Fibroblast of skin of right quadriceps (primary cell): ENCODE measurements at regions not wholly inside any gene's neighbourhood (a gene's known extent, or its start where the extent isn't known, plus 50 kb on each side); places are given as distances from the start of the nearest gene placed in this dataset.
"Not testable (repeated sequence)": the region's sequence is repeated elsewhere in the genome, so short reads cannot be mapped to it uniquely, and the experiment has no call there.

Experiments
- DNase-seq: peaks from one replicate; pipeline ENCODE4 v3.0.0-alpha.2; 2013

DNA sequence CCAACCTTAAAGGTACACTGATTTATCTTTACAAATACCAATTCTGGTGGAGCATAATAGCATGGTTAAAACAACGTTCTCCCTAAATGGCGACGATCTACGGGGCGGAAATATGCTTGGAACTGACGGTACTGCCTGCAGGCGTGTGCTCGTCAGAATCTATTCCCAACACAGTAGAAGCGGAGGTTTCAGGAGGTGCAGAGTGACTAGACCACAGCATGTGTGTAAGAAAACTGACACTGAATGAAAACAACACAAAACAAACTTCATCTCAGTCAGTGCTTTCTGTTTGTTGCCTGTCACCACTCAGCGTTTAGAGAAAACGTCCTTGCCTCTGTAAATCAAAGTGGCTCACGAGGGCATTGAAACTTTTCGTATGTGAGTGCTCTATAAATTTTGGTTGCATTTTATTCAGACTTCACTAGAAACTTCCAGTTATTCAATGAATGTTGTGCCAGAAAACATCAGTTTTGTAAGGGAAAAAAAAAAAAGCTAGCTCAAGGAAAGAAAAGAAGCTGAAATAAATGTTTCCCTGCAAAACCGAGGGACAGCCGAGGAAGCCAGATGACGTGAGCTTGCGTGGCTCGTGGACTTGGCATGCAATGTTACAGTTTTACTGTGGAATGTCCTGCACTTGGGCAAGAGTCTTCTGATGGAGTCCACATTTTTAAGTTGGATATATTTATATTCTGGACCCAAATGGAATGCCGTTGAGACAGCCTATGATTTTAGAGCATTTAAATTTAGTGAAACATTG is 210.4 kb downstream of the LAT start:
- DNase-seq = peak; percentile 58

DNA sequence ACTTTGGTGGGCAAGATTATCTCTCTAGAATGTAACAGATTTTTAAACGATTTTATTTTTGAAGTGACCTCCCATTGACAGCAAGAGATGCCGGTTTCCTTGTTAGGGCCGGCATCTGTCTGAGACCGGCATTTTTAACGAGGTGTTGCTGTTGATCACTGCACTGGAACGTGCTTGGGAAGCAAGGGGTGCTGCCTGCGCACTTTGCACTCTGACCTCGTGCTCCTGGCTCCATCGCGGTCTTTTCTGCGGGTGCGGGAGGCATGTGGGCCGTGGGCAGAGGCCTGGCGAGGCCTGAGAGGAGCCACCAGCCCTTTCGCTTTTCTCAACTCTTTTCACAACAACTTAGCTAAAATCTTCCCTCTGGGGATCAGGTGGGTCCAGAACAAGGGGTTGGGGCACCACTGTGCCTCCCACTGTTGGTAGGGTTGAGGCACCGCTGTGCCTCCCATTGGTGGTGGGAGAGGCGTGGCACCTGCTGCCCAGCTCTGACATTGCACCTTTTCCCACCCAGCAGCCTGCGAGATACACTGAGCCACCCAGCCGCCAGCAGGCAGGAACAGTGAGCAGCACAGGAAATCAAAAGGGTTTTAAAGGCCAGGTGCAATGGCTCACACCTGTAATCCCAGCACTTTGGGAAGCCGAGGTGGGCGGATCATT is 209.5 kb downstream of the LAT start:
- not testable (repeated sequence) for DNase-seq

DNA sequence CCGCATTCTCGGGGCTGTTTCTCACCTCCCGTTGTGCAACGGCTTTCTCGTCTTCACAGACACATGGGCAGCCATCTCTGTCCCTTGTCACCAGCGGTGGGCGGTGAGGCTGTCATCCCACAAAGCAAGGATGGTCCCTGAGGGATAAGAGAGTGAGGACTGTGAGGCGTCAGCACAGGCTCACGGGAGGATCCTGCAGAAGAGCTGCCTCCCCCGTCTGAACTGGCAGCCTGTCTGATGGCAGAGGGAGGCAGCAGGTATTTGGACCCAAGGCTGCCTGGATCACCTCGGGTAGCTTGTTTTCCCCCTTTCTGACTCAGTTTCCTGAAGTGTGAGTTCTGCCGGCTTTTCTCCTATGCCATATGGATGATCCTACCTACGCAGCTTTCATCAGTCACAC is 208.8 kb downstream of the LAT start:
- DNase-seq = not testable (repeated sequence)

DNA sequence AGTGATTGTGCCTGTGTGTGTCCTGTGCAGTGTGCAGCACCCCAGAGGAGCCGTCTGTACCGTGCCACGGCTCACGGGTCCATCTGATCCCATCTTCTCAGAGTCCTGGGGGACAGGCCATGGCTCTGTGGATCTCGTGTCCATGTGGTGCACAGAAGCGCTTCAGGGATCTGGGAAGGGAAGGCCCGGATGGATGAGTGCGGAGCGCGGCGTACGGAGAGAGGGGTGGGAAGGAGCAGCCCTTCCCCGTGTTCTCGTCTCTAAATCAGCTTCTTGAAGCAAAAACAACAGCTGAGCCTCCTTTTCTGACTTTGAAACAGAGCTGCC is 208.4 kb downstream of the LAT start:
- DNase-seq = not testable (repeated sequence)

DNA sequence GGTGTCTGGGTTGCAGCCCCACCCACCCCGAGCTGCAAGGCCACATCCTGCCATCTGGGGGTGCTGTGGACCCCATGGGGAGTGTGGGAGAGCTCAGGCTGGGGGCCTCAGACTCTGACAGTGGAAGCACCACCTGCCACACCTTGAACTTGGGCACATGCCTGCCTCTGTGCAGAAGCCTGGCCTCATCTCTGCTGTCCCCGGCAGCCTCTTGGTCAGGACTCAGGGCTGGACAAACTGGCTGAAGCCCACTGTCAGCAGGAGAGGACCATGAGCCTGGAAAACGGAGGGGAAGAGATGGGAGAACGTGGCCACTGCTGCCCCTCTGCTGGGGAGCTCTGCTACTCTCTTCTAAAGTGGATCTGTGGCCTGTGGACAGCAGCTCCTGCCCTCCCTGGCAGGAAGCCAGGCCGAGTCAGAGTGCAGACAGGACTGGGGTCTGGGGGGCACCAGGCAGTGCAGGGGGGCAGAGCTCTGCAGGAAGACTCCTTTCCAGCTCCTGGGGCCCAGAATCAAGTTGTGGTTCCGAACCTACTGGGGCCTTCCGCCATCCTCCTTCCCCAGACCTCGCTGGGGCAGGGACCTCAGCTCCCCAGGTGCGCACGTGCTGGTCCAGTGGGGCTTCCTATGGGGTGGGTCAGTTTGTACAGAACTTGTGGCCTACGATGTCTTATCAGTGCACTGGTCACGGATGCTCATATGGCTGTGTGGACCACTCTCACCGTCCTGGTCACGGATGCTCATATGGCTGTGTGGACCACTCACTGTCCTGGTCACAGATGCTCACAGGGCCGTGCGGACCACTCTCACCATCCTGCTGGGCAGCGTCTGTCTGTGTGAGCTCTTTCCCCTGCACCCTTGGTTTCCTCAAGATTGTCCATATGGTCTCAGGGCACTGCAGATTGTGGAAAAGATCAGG is 207.7 kb downstream of the LAT start:
- no peak for DNase-seq

DNA sequence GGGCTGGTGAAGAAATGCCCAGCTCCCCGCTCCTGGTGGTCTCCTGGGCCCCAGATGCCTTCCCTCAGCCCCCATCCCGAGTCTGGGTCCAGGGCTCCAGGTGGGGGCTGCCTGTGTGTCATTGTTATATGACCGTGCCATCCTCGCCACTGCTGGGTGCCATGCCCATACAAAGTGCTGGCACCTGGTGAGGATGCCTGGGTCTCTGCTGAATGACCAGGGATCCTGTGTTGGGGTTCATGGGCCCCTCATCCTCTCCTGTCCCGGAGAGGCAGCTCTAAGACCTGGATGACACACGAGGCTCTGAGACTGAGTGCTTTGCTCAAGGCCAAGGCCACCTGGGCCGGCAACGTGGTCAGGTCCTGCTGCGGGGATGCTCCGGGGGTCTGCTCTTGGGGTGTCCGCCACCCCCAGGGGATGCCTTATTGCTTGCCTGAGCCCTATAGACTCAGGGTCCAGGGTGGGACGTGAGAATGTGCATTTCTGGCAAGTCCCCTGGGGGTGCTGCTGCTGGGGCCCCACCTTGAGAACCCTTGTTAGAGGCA is 206.9 kb downstream of the LAT start:
- DNase-seq = not testable (repeated sequence)

DNA sequence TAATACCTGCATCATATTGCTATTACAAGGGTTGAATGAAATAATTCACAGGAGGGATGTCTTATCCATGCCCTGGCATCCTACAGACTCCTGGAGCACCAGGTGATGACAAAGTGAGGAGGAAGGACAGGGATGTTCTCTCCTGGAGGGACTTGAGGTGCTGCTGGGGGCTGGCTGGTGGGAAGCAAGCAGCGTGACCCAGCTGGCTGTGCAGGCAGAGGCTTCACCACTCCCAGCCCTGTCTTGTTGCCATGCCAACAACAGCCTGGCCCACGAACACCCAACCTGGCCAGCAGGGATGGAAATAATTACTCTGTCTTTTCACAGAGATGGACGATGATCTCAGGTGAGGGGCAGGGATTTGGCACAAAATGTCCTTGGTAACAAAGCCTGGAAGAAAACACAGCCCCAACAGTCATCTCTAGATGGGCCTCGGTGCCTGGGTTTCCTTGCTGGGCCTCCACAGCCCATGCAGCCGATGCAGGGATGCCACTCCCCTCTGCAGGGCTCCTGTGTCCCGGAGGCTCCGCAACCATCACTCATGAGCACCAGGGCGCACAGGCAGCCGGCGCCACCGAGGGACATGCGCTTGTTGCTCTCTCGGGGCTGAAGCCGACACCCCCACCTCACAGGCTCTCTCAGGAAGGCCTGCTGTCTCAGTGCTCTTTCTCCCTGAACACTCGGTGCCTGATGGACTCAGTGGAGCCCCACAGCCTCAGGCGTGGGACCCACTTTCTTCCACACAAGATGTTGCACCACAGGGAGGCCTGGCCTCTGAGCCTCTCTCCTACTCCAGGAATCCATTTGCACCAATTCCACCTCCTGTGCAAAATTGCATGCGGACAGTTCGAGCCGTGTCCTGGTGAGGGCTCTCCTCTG is 205.9 kb downstream of the LAT start:
- not testable (repeated sequence) for DNase-seq

DNA sequence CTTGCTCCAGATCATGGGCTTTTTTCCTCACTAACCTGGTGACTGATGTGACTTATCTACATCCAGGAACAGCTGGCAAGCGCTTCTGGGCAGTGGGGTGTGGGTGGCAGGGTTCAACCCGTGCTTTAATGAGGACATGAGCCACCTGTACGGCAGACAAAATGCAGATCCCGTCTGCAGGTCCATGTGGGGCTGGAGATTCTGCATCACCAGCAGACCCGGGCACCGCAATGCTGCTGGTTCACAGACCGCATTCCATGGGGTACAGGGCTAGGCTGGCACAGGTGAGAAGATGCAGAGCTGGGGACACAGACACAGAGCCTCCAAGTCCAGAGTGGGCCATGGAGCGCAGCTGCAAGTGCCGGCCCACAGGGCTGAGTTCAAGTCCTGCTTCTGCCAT is 204.0 kb downstream of the LAT start:
- DNase-seq = not testable (repeated sequence)

DNA sequence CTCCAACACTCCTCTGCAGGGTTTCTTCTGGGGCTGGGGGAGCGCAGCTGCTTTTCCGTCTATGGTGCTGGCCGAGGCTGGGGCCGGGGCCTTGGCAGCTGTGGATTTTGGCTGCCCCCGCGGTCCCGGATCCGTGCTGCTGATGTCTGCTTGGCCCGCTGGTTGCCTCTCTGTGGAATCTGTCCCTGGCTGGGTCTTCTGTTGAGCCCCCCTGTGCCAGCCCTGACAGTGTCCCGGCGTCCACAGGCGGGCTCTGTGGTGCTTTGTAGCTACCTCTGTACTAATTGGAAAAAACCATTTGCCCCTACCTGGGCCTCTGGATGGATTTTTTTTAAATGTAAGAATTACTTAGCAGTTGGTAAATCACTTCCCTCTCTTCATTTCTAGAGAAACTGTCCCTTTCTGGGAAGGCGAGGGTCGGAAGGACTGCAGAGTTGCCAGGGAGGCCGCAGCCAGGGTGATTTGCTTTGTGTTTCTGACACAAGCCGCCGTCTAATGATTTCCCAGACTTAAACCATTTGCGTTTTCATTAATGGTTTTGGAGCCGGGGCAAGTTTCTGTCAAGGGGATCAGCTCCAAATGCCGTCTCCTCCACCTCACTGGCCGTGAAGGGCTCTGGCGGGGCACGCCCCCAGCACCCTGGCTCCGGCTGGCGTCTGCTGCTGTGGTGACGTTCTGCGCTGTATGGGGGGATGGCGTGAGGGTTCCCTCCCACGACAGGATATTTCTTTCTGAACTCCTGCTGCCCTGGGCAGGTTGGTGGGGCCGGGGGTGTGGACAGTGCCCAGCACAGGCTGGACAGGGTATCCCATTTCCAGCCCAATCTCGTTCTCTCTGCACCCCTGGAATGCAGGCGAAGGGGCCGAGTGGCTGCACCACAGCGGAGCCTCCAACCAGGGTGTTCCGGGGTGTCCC is 201.7 kb downstream of the LAT start:
- DNase-seq = not testable (repeated sequence)

DNA sequence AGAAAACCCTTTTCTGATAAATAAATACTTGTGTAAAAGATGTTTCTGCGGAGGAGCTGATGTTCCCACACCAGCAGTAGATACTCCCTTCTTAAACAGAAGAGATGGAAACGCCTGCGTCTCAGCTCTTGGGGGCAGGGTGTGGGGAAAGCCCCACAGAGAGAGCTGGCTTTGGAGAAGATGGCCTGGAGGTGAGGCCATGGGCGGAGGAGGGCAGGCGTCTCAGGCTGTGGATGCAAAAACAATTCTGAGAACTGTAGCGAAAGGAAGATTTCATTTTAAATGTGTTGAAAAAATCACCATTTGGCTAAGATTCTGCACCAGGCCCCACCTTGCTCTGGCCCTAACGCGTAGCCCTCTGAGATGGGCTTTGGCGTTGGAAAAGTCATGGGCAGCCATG is 201.0 kb downstream of the LAT start:
- DNase-seq = not testable (repeated sequence)

DNA sequence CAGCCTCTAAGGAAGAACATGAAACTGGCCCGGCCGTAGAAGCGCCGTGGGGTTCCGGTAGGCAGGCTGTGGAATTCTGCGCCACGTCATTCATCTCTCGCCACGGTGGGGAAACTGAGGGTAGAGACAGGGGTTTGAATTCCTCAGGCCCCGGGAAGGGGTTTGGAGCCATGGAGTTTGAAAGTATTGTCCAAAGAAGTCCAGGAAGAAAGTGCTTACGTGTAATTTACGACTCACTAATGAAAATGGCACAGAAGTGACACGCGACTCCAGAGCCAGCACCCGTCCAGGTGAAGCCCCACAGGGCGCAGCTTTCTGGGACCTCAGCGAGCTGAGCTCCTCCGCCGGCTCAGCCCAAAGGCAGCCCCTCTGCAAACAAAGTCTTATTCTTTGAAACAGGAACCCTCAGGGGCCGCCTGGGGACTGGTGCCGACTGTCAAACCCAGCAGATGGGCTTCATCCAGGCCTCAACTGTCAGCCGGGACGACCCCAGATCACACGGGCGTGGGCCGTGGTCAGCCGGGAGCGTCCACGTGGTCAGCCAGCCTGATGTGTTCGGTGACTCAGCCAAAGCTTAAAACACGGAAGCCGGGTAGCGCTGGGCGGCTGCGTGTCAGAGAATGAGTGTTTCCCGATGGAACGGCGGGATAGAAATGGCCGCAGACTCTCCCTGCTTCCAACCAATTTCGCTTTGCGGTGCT is 200.0 kb downstream of the LAT start:
- DNase-seq = not testable (repeated sequence)

DNA sequence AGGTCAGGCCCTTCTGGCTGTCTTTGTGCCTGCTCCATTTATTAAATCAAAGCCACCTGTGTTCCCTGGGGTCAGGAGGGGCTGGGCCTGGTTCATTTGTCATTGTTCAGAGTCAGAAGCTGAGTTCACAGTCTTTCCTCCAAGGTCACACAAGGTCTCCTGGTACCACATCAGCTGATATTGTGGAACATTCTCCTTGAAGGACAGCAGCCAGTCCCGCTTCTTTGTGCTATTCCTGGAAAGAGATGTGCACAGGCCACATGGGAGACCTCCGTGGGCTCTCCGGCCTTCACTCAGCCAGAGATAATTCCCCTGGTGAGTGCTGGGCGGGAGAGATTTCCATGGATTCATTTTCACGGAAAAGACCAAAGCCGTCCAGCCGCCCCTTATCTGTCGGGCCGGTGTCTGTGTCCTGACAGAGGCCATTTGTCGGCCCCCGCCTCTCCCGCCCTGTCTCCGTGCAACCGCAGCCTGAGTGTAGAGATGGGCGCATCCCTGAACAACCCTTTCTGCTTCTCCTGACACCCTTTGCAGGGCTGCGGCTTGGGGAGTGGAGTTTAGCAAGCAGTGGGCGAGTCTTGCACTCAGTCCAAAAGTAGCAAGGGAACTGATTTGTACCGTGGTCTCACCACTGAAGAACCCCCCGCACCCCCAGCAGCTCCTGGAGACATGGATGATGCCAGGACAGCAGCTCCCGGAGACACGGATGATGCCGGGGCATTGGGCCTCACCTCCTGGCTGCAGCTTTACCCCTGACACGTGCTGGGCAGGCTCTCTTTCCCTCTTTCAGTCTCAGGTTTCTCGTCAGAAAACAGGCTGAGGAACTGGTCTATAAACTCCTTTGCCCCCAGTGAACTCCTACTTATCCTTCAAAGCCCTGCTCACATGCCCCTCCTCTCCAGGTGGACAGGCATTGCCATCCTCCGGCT is 198.4 kb downstream of the LAT start:
- DNase-seq = not testable (repeated sequence)

DNA sequence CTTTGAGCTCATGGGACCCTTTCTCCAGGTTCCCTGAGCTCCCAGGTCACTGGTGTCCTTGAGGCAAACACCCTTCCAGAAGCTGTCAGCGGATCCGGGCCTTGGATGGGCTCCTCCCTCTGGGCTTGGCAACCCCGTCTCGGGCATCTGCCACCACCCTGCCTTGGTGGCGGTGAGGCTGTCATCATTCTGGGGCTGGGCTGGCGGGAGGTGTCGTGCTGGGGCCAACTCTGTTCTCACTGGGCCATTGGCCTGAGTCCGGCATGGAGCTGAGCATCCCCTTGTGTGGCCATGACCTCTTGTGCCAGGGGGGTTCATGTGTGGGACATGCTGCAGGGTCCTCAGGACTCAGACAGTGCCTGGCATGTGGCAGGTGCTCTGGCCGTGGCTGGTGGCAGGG is 197.6 kb downstream of the LAT start:
- no peak for DNase-seq

DNA sequence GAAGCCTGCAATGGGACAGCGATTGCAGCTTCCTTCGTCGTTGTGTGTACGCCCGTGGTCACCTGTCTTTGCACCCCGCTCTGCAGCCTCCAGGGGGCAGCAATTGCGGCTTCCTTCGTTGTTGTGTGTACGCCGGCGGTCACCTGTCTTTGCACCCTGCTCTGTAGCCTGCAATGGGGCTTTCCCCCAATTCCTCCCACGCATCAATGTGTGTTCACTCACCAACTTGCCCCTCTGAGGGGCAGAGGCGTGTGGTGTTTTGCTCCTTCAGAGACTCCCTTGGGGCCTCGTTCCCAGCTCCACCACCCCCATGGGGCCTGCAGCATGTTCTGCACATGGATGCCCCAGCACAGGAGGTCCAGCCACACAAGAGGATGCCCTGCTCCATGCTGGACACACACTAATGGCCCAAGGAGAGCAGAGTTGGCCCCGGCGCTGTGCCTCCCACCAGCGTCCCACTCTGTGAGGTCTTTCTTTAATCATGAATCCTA is 197.1 kb downstream of the LAT start:
- not testable (repeated sequence) for DNase-seq

DNA sequence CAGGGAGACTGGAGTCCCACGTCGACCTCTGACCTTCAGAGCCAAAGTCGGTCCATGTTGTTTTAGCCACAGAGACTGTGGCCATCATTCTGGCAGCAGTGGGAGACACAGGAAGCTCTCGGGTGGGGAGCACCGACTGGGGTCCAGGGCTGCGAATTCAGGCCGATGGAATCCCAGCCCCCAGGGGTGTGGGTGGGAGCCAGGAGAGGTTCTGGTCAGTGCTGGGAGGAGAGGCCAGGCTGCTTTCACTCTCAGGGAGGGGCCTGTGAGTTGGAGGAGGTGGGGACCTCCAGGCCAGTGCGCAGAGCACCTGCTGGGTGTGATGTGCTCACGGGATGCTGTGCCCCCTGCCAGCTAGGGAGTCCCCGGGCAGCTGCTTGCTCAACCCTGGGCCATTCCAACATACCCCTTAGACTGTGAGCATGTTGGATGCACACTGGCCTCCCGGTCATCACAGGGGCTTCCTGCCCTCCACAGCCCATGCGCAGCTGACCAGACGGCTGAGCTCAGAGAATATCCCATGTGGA is 196.5 kb downstream of the LAT start:
- not testable (repeated sequence) for DNase-seq

DNA sequence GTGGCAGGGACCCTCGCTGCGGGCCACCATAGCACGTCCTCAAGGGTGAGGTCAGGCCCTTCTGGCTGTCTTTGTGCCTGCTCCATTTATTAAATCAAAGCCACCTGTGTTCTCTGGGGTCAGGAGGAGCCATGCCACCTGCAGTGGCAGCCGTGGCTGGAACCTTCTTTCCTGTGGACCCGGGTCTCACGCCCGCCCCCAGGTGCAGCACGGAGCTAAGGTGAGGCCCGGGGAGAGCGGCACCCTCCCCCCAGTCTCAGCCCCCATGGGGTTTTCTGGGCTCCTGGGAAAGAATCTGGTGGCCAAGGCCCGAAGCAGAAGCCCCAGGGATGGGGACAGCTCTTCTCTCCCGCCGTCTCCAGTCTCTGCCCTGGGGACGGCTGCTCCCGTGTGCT is 195.4 kb downstream of the LAT start:
- DNase-seq = not testable (repeated sequence)

DNA sequence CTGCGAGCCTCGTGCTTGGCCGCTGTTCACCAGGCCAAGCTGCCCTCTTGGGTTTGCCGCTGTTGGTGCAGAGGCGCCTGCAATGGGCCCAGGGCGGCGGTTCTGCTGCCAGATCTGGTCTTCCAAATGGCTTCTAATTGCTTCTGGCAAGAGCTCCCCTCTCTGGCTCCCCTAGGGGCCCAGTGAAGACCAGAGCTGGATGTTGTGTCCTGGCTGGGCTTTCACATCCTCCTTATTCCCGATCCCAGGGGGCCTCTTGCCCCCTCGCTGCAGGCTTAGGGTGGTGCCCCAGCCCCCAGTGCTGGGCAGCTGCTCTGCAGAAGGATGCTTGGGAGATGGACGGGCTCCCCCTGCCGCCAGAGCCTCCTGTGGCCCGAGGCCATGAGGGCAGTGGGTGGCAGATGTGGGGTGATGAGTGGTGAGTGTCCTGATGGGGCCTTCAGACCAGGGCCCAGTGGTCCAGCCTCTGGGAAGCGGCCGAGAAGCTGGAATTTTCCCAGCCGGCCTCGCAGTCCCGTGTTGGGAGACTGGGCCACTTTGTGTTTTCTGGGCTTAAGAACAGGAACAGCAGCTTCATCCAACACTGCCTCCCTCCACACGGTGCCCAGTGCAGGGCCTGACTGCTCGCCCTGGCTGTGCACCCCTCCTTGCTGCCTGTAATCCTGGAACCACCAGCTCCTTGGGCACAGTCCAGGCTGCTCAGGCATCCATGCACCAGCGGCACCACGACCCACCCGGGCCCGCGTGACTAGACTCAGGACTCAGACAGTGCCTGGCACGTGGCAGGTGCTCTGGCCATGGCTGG is 194.8 kb downstream of the LAT start:
- not testable (repeated sequence) for DNase-seq
